HG03108 (cell line): ENCODE measurements at regions not wholly inside any gene's neighbourhood (a gene's known extent, or its start where the extent isn't known, plus 50 kb on each side); places are given as distances from the start of the nearest gene placed in this dataset.

Source experiments
- ATAC-seq: cut with Tn5 transposase; IDR thresholded peaks from one replicate; pipeline ENCODE4 v1.9.1; 2021; ENCODE audit warnings: moderate library complexity; ENCODE audit not compliant: unreplicated experiment

GRCh38 chr6:24987446-24988115 lies 51.8 kb upstream of the RIPOR2 start:
- ATAC-seq = no peak

GRCh38 chr6:24988562-24988961 lies 52.8 kb upstream of the RIPOR2 start:
- no peak for ATAC-seq

GRCh38 chr6:24990236-24990845 lies 54.6 kb upstream of the RIPOR2 start:
- no peak for ATAC-seq

GRCh38 chr6:24990944-24991809 lies 55.4 kb upstream of the RIPOR2 start:
- ATAC-seq = no peak

- peak; percentile 76 for ATAC-seq
Measured at GRCh38 chr6:24991810-24992467, 56.2 kb upstream of the RIPOR2 start.

- ATAC-seq = no peak
Measured at GRCh38 chr6:24994812-24995211, 59.1 kb upstream of the RIPOR2 start.

- no peak for ATAC-seq
Measured at GRCh38 chr6:24995270-24995669, 59.5 kb upstream of the RIPOR2 start.

GRCh38 chr6:24996269-24996836 lies 60.6 kb upstream of the RIPOR2 start:
- ATAC-seq = no peak

GRCh38 chr6:24997231-24997630 lies 61.5 kb upstream of the RIPOR2 start:
- ATAC-seq = no peak

GRCh38 chr6:24997905-24998304 lies 62.1 kb upstream of the RIPOR2 start:
- no peak for ATAC-seq

- ATAC-seq = no peak
Measured at GRCh38 chr6:25002326-25003091, 66.7 kb upstream of the RIPOR2 start.

GRCh38 chr6:25004357-25004756 lies 68.6 kb upstream of the RIPOR2 start:
- ATAC-seq = no peak

- ATAC-seq = no peak
Measured at GRCh38 chr6:25005010-25005409, 69.2 kb upstream of the RIPOR2 start.

GRCh38 chr6:25006075-25006474 lies 70.3 kb upstream of the RIPOR2 start:
- ATAC-seq = no peak

GRCh38 chr6:25006565-25007001 lies 70.8 kb upstream of the RIPOR2 start:
- ATAC-seq = no peak

GRCh38 chr6:25007269-25007699 lies 71.5 kb upstream of the RIPOR2 start:
- peak; percentile 57 for ATAC-seq

- no peak for ATAC-seq
Measured at GRCh38 chr6:25008707-25009392, 73.1 kb upstream of the RIPOR2 start.

GRCh38 chr6:25009393-25009710 lies 73.6 kb upstream of the RIPOR2 start:
- ATAC-seq = no peak

- no peak for ATAC-seq
Measured at GRCh38 chr6:25010176-25010575, 74.4 kb upstream of the RIPOR2 start.
